ENCODE measurements at regions not wholly inside any gene's neighbourhood (a gene's known extent, or its start where the extent isn't known, plus 50 kb on each side); places are given as distances from the start of the nearest gene placed in this dataset.
"Not testable (repeated sequence)": the region's sequence is repeated elsewhere in the genome, so short reads cannot be mapped to it uniquely, and the experiment has no call there.

GRCh38 chr5:117680426-117680825 is 1105.8 kb upstream of the SEMA6A start:
- DNase-seq: no peak

GRCh38 chr5:117679046-117679445 is 1104.4 kb upstream of the SEMA6A start:
- DNase-seq: no peak

DNA sequence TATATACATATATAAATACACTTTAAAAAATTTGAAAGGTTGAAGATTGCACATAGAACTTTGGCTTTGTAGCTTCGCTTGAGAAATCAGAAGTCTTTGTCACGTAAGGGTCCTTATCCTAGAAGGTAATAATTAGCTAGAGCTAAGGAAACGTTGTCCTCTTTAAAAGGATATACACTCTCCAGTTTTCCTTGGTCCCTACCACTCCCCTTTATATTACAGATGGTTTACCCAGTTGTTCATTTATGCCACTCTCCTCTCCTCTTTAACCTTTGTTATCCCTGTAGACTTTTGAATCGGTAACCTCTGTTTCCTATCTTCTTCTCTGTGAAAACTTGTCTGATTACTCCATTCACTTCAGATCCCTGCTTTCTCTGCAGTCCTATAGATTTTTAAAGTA is 1101.0 kb upstream of the SEMA6A start:
- no peak for DNase-seq

- no peak for DNase-seq
These were observed 1096.9 kb upstream of the SEMA6A start for GRCh38 chr5:117671551-117671950.

GRCh38 chr5:117667105-117667504 is 1092.5 kb upstream of the SEMA6A start:
- no peak for DNase-seq

DNA sequence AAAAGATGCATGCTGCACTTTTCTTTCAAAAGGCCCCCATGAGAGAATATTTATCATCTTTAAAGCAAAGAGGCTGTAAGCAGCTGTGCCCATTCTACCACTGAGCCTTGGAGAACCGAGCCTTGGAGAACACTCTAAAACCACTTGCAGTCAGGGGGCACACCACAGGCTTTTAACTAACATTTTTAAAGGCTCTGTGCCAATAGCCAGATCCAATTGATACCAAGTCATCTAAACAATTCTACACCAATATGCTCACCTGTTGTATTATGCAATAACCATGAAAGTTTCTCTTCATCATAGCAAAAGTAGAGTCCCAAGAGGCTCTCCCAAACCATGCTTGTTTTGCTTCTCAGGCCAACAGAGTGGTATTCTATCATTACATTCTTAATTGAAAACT is 1090.5 kb upstream of the SEMA6A start:
- DNase-seq: no peak

DNA sequence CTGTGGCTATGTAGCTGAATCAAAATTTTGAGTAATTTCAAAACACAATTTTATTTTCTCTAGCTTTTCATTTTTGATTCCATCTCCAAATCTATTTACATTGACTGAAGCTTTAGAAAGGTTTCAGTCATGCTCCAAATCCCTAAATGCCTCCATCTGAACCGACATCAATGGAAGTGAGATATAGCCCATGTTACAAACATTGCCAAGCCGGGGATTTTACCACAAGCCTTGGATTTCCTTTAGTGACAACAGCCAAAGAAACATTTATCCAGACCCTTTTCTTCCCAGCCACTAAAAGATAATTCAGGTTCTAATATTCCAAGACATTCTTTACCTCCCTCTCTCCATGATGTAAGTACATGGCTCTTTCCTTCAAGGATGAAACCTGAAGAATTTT is 1087.7 kb upstream of the SEMA6A start:
- no peak for DNase-seq

DNA sequence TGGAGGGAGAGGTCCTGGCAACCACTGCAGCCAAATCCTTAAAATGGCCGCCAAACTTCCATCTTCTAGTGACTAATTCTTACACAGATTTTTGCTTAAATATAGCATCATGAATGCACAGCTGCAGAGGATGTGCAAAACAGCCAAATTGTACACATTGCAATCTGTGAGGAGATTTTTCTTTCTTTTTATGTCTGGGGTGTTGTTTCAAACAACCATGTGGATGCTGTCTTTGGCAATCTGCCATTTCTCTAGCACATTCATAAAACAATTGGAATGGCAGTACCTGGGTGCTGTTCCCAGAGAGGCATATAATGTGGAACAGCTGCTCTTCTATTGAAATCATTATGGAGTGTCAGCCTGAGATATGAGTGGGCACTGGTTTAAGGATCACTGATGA is 1082.9 kb upstream of the SEMA6A start:
- DNase-seq: peak; percentile 75 to 90

DNA sequence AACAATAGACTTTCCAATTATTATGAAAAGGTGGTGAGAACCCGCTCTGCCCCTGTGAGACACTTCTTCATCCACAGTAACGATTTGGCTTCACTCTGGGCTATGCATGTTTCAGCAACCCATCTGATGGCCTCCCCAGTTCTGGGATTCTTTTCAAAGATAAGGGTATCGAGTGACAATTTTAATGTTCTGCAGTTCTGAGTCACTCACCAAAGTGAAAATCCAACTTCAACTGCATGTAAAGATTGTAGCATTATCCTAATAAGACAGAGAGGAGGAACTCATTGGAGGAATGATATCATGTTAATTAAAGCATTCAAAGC is 1078.3 kb upstream of the SEMA6A start:
- no peak for DNase-seq

DNA sequence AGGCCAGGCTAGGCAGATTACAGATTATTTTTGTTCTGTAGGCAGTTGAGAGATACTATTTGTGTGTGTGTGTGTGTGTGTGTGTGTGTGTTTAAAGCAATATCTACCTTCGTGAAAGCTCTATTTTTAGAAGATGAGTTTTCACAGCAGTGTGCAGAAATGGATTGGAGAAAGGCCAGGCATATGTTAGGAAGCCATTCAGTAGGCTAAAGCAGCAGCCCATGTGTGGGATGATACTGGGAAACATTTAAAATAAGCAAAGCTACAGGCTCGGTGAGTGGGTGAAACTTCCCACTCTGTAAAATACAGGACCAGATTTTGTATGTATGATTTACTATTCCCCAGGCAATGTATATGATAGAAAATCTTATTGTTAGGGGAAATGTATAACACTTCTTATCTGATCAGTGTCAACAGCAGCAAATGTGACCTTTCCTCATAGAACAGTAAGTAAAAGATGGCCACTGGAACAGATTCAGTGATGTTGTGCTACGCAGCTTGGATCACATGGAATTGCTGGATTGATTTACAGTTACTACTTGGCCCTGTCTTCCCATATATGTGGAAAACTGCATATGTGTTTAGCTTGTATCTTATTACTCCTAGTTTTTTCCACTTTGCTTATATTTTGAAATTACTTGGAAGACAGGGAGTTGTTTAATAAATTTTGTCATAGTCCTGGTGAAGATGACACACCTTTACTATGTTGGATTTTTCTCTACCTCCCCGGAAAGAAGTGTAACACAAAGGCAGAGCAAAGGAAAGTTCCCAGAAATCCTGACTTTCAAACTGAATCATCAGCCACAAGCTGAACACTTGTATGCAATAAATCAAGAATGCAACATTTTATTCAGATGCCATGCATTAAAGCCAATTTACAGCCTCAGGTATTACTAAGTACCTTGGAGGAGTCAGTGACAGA is 1077.7 kb upstream of the SEMA6A start:
- DNase-seq: peak in 1 of 2 experiments; percentile 4

DNA sequence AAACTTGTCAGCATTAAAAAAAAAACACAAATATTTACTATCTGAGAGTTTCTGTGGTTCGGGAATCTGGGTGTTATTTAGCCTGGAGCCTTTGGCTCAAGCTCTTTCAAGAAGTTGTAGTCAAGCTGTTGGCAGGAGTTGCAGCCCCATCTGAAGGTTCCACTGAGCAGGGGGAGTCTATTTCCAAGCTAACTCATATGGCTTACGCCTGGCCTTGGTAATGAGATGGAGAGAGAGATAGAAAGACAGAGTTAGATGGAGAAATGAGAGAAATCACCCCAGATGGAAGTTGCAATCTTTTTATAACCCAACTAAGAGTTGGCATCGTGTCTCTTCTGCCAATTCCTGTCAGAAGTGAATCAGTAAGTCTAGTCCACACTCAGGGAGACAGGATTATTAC is 1075.2 kb upstream of the SEMA6A start:
- DNase-seq: peak; percentile 24 to 57

DNA sequence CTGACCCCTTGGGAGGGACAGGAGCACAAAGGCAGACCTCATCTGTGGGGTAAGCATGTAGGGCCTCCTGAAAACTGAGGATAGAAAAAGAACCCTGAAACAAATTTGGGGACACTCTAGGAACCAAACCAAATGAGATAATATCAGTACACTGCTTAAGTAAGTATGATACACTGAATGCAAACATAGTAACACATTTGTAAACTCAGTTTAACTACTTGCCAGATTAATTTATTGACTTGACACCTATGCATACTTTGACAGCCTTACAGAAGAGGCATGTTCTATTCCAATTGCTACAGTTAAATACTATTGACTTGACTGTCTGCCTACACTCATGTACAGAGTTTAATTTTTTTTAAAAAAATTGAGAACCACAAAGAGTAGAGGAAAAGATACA is 1070.8 kb upstream of the SEMA6A start:
- DNase-seq: no peak

GRCh38 chr5:117638581-117638980 is 1064.0 kb upstream of the SEMA6A start:
- DNase-seq: no peak

- no peak for DNase-seq
These were observed 1058.5 kb upstream of the SEMA6A start for GRCh38 chr5:117633093-117633492.

GRCh38 chr5:117624201-117624600 is 1049.6 kb upstream of the SEMA6A start:
- peak; percentile 19 to 65 for DNase-seq

GRCh38 chr5:117623042-117623805 is 1048.6 kb upstream of the SEMA6A start:
- DNase-seq: peak; percentile 56 to 87

DNA sequence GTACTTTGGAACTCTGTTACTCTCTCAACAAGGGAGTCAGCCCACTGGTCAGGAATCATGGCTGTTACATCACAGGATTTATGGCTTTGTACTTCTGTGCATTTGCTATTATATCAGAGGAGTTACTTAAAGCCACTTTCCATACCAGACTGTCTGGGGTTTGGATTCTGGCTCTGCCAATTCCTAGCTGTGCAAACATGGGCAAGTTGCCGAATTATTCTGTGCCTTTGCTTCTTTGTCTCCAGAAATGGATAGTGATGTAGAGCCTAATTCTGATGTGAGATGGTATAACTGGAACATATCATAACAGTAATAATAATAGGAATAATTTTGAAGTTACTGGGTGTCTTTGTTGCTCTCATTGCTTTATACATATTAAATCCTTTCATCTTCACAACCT is 1047.3 kb upstream of the SEMA6A start:
- DNase-seq: peak; percentile 76 to 96

DNA sequence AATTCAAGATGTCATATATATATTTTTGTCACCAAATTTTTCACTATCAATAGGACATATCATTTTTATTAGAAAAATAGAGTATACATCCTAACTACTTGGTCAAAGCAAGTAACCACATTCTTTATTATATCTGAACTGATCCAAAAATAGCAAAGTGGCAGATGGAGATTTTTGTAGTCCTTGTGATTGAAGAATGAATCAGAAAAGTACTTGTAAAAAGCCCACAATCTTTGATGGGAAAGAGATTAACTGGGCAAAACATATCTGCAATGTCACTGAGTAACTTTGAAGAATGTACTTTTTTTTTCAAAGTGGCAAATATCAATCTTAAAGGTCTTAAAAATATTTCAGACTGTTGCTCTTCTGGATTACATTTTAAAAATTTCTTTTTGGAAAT is 1040.6 kb upstream of the SEMA6A start:
- peak in 1 of 2 experiments; percentile 48 for DNase-seq

DNA sequence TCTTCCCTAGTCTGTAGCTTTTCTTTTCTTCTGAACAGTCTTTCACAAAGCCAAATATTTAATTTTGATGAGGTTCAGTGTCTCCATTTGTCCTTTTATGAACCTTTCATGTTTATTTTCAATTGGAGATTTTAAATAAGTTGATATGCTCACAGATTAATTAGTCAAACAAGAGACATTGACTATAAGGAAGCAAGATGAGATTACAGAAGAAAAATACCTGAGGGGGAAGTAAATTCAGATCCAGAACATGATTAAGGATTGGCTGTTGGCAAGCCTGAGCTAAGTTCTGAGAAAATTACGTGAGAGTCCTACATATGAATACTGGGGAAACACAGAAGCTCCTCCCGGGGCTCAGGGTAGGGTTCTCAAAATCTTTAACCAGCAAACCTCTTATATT is 1039.8 kb upstream of the SEMA6A start:
- no peak for DNase-seq

- no peak for DNase-seq
These were observed 1030.2 kb upstream of the SEMA6A start for GRCh38 chr5:117604845-117605244.

- DNase-seq: not testable (repeated sequence)
These were observed 1025.2 kb upstream of the SEMA6A start for GRCh38 chr5:117599811-117600210.

GRCh38 chr5:117594166-117594565 is 1019.5 kb upstream of the SEMA6A start:
- no peak for DNase-seq

DNA sequence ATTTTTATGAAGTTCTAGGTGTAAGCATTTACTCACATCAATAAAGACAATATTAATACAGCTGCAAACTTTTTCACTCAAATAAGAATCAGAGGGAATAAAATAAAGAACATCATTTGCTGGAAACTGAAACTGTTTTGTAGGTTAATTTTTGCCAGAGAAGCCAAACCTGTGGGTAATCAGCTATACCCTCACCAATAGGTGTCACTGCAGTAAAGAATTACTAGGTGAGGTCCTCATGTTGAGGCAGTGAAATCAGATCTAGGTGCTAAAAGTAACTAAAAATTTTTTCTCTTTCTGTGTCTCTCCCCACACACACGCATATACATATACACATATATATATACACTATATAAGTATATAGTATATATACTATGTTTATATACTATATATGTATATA is 1016.3 kb upstream of the SEMA6A start:
- peak in 1 of 2 experiments; percentile 6 for DNase-seq

GRCh38 chr5:117588611-117589010 is 1014.0 kb upstream of the SEMA6A start:
- DNase-seq: no peak

Measured in NCI-H446 (cell line).